ENCODE measurements at regions not wholly inside any gene's neighbourhood (a gene's known extent, or its start where the extent isn't known, plus 50 kb on each side); places are given as distances from the start of the nearest gene placed in this dataset.

DNA sequence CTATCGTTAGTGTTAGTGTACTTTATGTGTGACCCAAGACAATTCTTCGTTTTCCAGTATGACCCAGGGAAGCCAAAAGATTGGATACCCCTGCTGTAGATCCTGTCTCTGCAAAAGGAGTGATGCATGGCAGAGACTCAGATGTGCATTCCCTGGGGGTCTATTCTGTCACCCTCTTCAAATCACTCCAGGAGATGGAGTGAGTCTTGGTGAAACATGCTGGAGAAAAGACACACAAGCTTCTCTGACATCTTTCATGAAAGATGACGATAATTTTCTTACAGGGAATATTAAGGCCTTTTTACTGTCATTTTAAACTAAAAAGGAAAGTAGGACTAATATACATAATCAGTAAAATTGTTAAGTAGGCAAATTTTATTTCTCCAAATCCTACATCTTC is 437.9 kb upstream of the SOX5 start:
- TF ChIP-seq GABPA (IDR thresholded peaks at IDR 0.05; ENCODE audit: low read depth): no peak
- no peak for TF ChIP-seq POLR2AphosphoS5 (IDR thresholded peaks at IDR 0.05; ENCODE audit: low read depth)
- TF ChIP-seq, protein P1, sequence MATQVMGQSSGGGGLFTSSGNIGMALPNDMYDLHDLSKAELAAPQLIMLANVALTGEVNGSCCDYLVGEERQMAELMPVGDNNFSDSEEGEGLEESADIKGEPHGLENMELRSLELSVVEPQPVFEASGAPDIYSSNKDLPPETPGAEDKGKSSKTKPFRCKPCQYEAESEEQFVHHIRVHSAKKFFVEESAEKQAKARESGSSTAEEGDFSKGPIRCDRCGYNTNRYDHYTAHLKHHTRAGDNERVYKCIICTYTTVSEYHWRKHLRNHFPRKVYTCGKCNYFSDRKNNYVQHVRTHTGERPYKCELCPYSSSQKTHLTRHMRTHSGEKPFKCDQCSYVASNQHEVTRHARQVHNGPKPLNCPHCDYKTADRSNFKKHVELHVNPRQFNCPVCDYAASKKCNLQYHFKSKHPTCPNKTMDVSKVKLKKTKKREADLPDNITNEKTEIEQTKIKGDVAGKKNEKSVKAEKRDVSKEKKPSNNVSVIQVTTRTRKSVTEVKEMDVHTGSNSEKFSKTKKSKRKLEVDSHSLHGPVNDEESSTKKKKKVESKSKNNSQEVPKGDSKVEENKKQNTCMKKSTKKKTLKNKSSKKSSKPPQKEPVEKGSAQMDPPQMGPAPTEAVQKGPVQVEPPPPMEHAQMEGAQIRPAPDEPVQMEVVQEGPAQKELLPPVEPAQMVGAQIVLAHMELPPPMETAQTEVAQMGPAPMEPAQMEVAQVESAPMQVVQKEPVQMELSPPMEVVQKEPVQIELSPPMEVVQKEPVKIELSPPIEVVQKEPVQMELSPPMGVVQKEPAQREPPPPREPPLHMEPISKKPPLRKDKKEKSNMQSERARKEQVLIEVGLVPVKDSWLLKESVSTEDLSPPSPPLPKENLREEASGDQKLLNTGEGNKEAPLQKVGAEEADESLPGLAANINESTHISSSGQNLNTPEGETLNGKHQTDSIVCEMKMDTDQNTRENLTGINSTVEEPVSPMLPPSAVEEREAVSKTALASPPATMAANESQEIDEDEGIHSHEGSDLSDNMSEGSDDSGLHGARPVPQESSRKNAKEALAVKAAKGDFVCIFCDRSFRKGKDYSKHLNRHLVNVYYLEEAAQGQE (IDR thresholded peaks at IDR 0.05; ENCODE audit: insufficient replicate concordance, low read depth): no peak
- TF ChIP-seq, protein P2, sequence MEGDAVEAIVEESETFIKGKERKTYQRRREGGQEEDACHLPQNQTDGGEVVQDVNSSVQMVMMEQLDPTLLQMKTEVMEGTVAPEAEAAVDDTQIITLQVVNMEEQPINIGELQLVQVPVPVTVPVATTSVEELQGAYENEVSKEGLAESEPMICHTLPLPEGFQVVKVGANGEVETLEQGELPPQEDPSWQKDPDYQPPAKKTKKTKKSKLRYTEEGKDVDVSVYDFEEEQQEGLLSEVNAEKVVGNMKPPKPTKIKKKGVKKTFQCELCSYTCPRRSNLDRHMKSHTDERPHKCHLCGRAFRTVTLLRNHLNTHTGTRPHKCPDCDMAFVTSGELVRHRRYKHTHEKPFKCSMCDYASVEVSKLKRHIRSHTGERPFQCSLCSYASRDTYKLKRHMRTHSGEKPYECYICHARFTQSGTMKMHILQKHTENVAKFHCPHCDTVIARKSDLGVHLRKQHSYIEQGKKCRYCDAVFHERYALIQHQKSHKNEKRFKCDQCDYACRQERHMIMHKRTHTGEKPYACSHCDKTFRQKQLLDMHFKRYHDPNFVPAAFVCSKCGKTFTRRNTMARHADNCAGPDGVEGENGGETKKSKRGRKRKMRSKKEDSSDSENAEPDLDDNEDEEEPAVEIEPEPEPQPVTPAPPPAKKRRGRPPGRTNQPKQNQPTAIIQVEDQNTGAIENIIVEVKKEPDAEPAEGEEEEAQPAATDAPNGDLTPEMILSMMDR (IDR thresholded peaks at IDR 0.05; ENCODE audit: insufficient read depth, low read length): no peak
- TF ChIP-seq SPI1 (IDR thresholded peaks at IDR 0.05; ENCODE audit: borderline replicate concordance, low read depth): no peak
- no peak overlapping the region for H3K4me3 ChIP-seq (replicated peaks; ENCODE audit: insufficient read depth, low read length)
- H3K27ac ChIP-seq (replicated peaks): no peak overlapping the region
- DNase-seq (ENCODE audit: low read depth in 1 of 2, low spot score in 1 of 2): no peak
- no peaks in the 10 kb centered on the region for H3K27me3 ChIP-seq (ENCODE audit: insufficient read depth, poor library complexity, severe bottlenecking)

DNA sequence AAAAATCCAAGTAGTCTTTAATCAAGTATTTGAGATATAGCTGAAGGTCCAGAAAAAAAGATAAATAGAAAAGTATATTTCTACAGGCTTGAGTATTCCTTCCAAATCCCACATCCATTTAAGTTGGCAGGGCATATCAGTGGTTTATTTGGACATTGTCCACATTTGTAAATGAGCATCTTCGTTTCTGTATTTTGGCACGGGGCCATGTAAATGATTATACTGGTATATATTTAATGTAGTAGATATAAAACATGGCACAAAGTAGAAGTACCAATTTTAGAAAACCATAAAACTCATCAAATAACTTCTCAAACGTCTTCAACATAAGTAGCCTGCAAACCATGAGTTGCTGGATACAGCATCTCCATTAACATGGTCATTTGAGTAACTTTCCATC is 437.4 kb upstream of the SOX5 start:
- DNase-seq (ENCODE audit: low read depth in 1 of 2, low spot score in 1 of 2): no peak
- no peaks in the 10 kb centered on the region for H3K27me3 ChIP-seq (ENCODE audit: insufficient read depth, poor library complexity, severe bottlenecking)
- H3K27ac ChIP-seq (replicated peaks): no peak overlapping the region
- no peak for TF ChIP-seq SPI1 (IDR thresholded peaks at IDR 0.05; ENCODE audit: borderline replicate concordance, low read depth)
- TF ChIP-seq, protein P1 (IDR thresholded peaks at IDR 0.05; ENCODE audit: insufficient replicate concordance, low read depth): no peak
- TF ChIP-seq, protein P2 (IDR thresholded peaks at IDR 0.05; ENCODE audit: insufficient read depth, low read length): no peak
- TF ChIP-seq POLR2AphosphoS5 (IDR thresholded peaks at IDR 0.05; ENCODE audit: low read depth): no peak
- TF ChIP-seq GABPA (IDR thresholded peaks at IDR 0.05; ENCODE audit: low read depth): no peak
- no peak overlapping the region for H3K4me3 ChIP-seq (replicated peaks; ENCODE audit: insufficient read depth, low read length)

DNA sequence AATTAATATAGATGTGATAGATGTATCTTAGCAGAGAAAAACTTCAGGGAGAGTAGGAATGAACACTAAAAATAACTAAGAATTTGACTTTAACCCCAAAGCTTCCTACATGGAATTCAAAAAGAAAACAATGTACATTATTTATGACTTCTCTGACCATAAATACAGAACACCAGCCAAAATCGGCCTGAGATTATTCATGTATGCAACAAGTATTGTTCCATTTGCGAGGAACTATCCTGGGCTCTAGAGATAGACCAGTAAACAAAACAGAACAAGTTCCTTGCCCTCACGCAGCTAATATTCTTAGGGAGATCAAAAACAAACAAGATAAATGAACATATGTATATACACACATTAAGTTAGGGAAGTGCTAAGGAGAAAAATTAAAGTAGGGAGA is 432.3 kb upstream of the SOX5 start:
- Histone ChIP-seq H3K27ac (replicated peaks) (no peak overlapping the region), H3K4me3 (replicated peaks; ENCODE audit: insufficient read depth, low read length) (no peak overlapping the region), H3K27me3 (ENCODE audit: insufficient read depth, poor library complexity, severe bottlenecking) (no peaks in the 10 kb centered on the region)
- DNase-seq (ENCODE audit: low read depth in 1 of 2, low spot score in 1 of 2): no peak
- TF ChIP-seq GABPA (IDR thresholded peaks at IDR 0.05; ENCODE audit: low read depth) (no peak), POLR2AphosphoS5 (IDR thresholded peaks at IDR 0.05; ENCODE audit: low read depth) (no peak), SPI1 (IDR thresholded peaks at IDR 0.05; ENCODE audit: borderline replicate concordance, low read depth) (no peak)
- TF ChIP-seq, protein P2 (IDR thresholded peaks at IDR 0.05; ENCODE audit: insufficient read depth, low read length): no peak
- TF ChIP-seq, protein P1 (IDR thresholded peaks at IDR 0.05; ENCODE audit: insufficient replicate concordance, low read depth): no peak
